Keratinocyte (primary cell): ENCODE measurements at regions not wholly inside any gene's neighbourhood (a gene's known extent, or its start where the extent isn't known, plus 50 kb on each side); places are given as distances from the start of the nearest gene placed in this dataset.

ENCODE experiments used
- DNase-seq: peaks from one replicate; pipeline ENCODE4 v3.0.0-alpha.2; 2011; ENCODE audit warnings: low read depth, missing footprints, low spot score
- FAIRE-seq: peaks from 2 replicates; lab custom pipeline; 2011; peaks lifted over from hg19 to GRCh38; lab: Jason Lieb, UNC
- H2AFZ ChIP-seq: 2 replicates; pipeline ENCODE4 v1.6.0; 2012; ENCODE audit warnings: low read length, control low read depth, inconsistent platforms; ENCODE audit not compliant: control insufficient read depth
- H3K27ac ChIP-seq: 2 replicates; pipeline ENCODE4 v1.5.1; 2011; ENCODE audit warnings: low read length; ENCODE audit not compliant: control insufficient read depth, insufficient read depth
- H3K27me3 ChIP-seq: 3 replicates; pipeline ENCODE4 v1.6.0; 2011; ENCODE audit warnings: low read length; ENCODE audit not compliant: control insufficient read depth, insufficient read depth; ENCODE audit errors: extremely low read depth
- H3K36me3 ChIP-seq, 2 experiments: 2 replicates in 1 of 2; 3 replicates in 1 of 2; pipeline ENCODE4 v1.5.1; 2011; ENCODE audit warnings: low read length in 2 of 2, mild to moderate bottlenecking in 1 of 2; ENCODE audit not compliant: control insufficient read depth in 2 of 2, insufficient read depth in 2 of 2; ENCODE audit errors: extremely low read depth in 1 of 2
- H3K4me1 ChIP-seq: 3 replicates; pipeline ENCODE4 v1.5.1; 2011; ENCODE audit warnings: low read length; ENCODE audit not compliant: control insufficient read depth, insufficient read depth; ENCODE audit errors: extremely low read depth
- H3K4me2 ChIP-seq: 3 replicates; pipeline ENCODE4 v1.6.0; 2011; ENCODE audit warnings: low read depth, low read length; ENCODE audit not compliant: control insufficient read depth, insufficient read depth; ENCODE audit errors: extremely low read depth
- H3K4me3 ChIP-seq, 3 experiments: fragments of 200-600 bp in 1 of 3; sonication (generic) in 1 of 3; 2 replicates in 2 of 3; 3 replicates in 1 of 3; pipeline ENCODE4 v1.5.1; 2011 to 2016; ENCODE audit warnings: low read length in 3 of 3, mild to moderate bottlenecking in 3 of 3, control low read depth in 2 of 3, inconsistent platforms in 1 of 3, low read depth in 1 of 3, mixed read lengths in 1 of 3, mixed run types in 1 of 3, moderate library complexity in 1 of 3; ENCODE audit not compliant: control insufficient read depth in 2 of 3, insufficient read depth in 2 of 3; ENCODE audit errors: extremely low read depth in 1 of 3
- H3K79me2 ChIP-seq: 2 replicates; pipeline ENCODE4 v1.6.0; 2012; ENCODE audit warnings: low read length; ENCODE audit not compliant: control insufficient read depth, insufficient read depth
- H3K9ac ChIP-seq: 3 replicates; pipeline ENCODE4 v1.6.0; 2011; ENCODE audit warnings: low read length; ENCODE audit not compliant: control insufficient read depth, insufficient read depth; ENCODE audit errors: extremely low read depth
- H3K9me1 ChIP-seq: 3 replicates; pipeline ENCODE4 v1.6.0; 2011; ENCODE audit warnings: low read length; ENCODE audit not compliant: control insufficient read depth, insufficient read depth; ENCODE audit errors: extremely low read depth
- H3K9me3 ChIP-seq: 2 replicates; pipeline ENCODE4 v1.5.1; 2012; ENCODE audit warnings: low read depth, low read length; ENCODE audit not compliant: control insufficient read depth
- H4K20me1 ChIP-seq: 3 replicates; pipeline ENCODE4 v1.6.0; 2011; ENCODE audit warnings: low read length; ENCODE audit not compliant: control insufficient read depth, insufficient read depth; ENCODE audit errors: extremely low read depth
- CTCF ChIP-seq, 3 experiments: IDR thresholded peaks in 1 of 3; conservative IDR thresholded peaks in 1 of 3; optimal IDR thresholded peaks in 1 of 3; 2 replicates in 2 of 3; 3 replicates in 1 of 3; pipeline versions ENCODE3 to v1.5.1; 2011; ENCODE audit warnings: low read length in 3 of 3, mild to moderate bottlenecking in 3 of 3, moderate library complexity in 2 of 3, control low read depth in 1 of 3, inconsistent platforms in 1 of 3; ENCODE audit not compliant: insufficient read depth in 2 of 3; ENCODE audit errors: extremely low read depth in 1 of 3
- EZH2 ChIP-seq: IDR thresholded peaks from one replicate; pipeline ENCODE4 v1.6.1; 2012; ENCODE audit warnings: inconsistent platforms, mild to moderate bottlenecking, low read length, moderate library complexity
- dilution Hi-C: fragments of 300-500 bp; cut with MboI; formaldehyde crosslinking; loops from one replicate; pipeline ENCODE4 v1.7.0; 2020; ENCODE audit warnings: low sequenced_read_pairs; ENCODE audit not compliant: extremely low pct_ligation_motif_present

- Histone ChIP-seq H3K9me3 (no peaks in the 10 kb centered on the region), H3K36me3 (no peaks in the 10 kb centered on the region), H3K4me3 (no peak overlapping the region), H3K79me2 (no peaks in the 10 kb centered on the region), H3K9me1 (no peaks in the 10 kb centered on the region), H3K4me2 (no peak overlapping the region), H2AFZ (peak overlapping the region; percentile 25), H4K20me1 (no peaks in the 10 kb centered on the region), H3K9ac (no peak overlapping the region), H3K27me3 (no peaks in the 10 kb centered on the region), H3K27ac (no peak overlapping the region), H3K4me1 (peaks cover 4% of the 10 kb centered on the region)
- dilution Hi-C loops, result no loop called here
- no peak for DNase-seq
- no peak for FAIRE-seq
- TF ChIP-seq EZH2, result no peak
- TF ChIP-seq CTCF (optimal IDR thresholded peaks at IDR 0.05 in 1 of 3, IDR thresholded peaks at IDR 0.05 in 1 of 3, conservative IDR thresholded peaks at IDR 0.05 in 1 of 3; ENCODE audit: extremely low read depth in 1 of 3, insufficient read depth in 2 of 3, low read length in 3 of 3), result no peak
These were observed 266.3 kb downstream of the MTX2 start for GRCh38 chr2:176535467-176536113.

DNA sequence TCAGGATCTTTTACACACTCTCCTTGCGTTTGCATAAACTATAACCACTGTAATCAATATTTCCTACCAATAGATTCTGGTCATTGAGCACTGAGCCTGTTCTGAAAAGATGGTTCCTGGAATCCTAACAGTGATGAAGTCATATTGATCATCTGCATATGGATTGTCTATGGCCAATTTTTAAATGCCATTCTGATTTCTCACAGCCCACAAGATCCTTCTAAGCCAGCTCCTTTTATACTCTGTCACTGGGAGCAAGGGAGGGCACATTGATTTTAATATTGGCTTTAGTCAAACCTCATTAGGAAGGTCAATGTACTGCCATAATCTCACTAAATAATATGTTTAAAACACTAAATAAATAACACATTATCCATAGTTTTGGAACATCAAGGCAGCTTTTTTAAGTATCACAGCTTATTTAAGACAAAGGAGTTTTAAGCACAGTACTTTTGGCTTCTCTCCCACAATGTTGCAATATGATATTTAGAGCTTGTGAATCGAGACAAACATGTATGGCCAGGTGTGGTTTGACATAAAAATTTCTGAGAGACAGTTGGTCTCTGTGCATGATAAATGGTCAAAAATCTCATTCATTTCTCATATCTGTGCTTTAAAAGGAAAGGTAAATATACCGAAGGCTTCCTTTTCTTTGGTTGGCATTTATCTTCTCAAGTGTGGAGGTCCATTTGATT, 267.3 kb downstream of the MTX2 start:
- TF ChIP-seq EZH2 (no peak), CTCF (optimal IDR thresholded peaks at IDR 0.05 in 1 of 3, IDR thresholded peaks at IDR 0.05 in 1 of 3, conservative IDR thresholded peaks at IDR 0.05 in 1 of 3; ENCODE audit: extremely low read depth in 1 of 3, insufficient read depth in 2 of 3, low read length in 3 of 3) (no peak)
- Histone ChIP-seq H3K9ac (no peak overlapping the region), H3K4me3 (no peak overlapping the region), H4K20me1 (no peaks in the 10 kb centered on the region), H3K9me1 (no peaks in the 10 kb centered on the region), H3K27ac (no peak overlapping the region), H3K4me2 (no peak overlapping the region), H3K79me2 (no peaks in the 10 kb centered on the region), H3K27me3 (no peaks in the 10 kb centered on the region), H3K36me3 (no peaks in the 10 kb centered on the region), H3K9me3 (no peaks in the 10 kb centered on the region), H3K4me1 (peaks cover 4% of the 10 kb centered on the region), H2AFZ (no peak overlapping the region)
- no peak for FAIRE-seq
- no peak for DNase-seq
- dilution Hi-C loops, result no loop called here
